Neural cell (in vitro differentiated cells): ENCODE measurements at regions not wholly inside any gene's neighbourhood (a gene's known extent, or its start where the extent isn't known, plus 50 kb on each side); places are given as distances from the start of the nearest gene placed in this dataset.

ENCODE experiments used
- H2AFZ ChIP-seq: fragments of 200-600, 300-800 bp; sonication (generic), shearing (Covaris generic); 2 replicates; pipeline ENCODE4 v1.6.0; 2014; ENCODE audit warnings: low read depth, mild to moderate bottlenecking, antibody characterized with exemption, low read length, moderate library complexity
- H3F3A ChIP-seq: fragments of 200-600 bp; shearing (Covaris generic); 2 replicates; pipeline ENCODE4 v1.6.1; 2016; ENCODE audit warnings: mild to moderate bottlenecking, moderate library complexity, mixed read lengths, antibody characterized with exemption, low read length; ENCODE audit not compliant: insufficient read depth, poor library complexity, severe bottlenecking
- H3K27ac ChIP-seq: fragments of 200-600, 300-800 bp; sonication (generic), shearing (Covaris generic); 2 replicates; pipeline ENCODE4 v1.5.1; 2014; ENCODE audit warnings: mild to moderate bottlenecking, low read length, moderate library complexity
- H3K27me3 ChIP-seq: fragments of 300-800, 200-600 bp; sonication (generic), shearing (Covaris generic); 2 replicates; pipeline ENCODE4 v1.6.0; 2014; ENCODE audit warnings: mild to moderate bottlenecking, low read depth, low read length, moderate library complexity; ENCODE audit not compliant: insufficient read depth
- H3K36me3 ChIP-seq: fragments of 300-800, 200-600 bp; sonication (generic), shearing (Covaris generic); 2 replicates; pipeline ENCODE4 v1.5.1; 2014; ENCODE audit warnings: mild to moderate bottlenecking, antibody characterized with exemption, low read length, moderate library complexity; ENCODE audit not compliant: insufficient read depth
- H3K4me2 ChIP-seq: fragments of 300-800, 200-600 bp; sonication (generic), shearing (Covaris generic); 2 replicates; pipeline ENCODE4 v1.6.0; 2014; ENCODE audit warnings: mild to moderate bottlenecking, low read length
- H3K4me3 ChIP-seq: fragments of 300-800, 200-600 bp; sonication (generic), shearing (Covaris generic); 2 replicates; pipeline ENCODE4 v1.5.1; 2014; ENCODE audit warnings: mild to moderate bottlenecking, low read length, moderate library complexity
- H3K79me2 ChIP-seq: fragments of 200-600 bp; shearing (Covaris generic); replicated peaks from 2 replicates; pipeline ENCODE4 v1.6.0; 2014; ENCODE audit warnings: mild to moderate bottlenecking, low read length, moderate library complexity; ENCODE audit not compliant: insufficient read depth
- H3K9ac ChIP-seq: fragments of 300-800, 200-600 bp; sonication (generic), shearing (Covaris generic); 2 replicates; pipeline ENCODE4 v1.6.1; 2016; ENCODE audit warnings: mild to moderate bottlenecking, low read length, mixed read lengths
- H3K9me2 ChIP-seq: fragments of 200-600 bp; shearing (Covaris generic); 2 replicates; pipeline ENCODE4 v1.6.1; 2016; ENCODE audit warnings: mild to moderate bottlenecking, low read length, mixed read lengths; ENCODE audit not compliant: insufficient read depth
- H3K9me3 ChIP-seq: fragments of 200-600, 300-800 bp; sonication (generic), shearing (Covaris generic); 2 replicates; pipeline ENCODE4 v1.6.1; 2016; ENCODE audit warnings: mild to moderate bottlenecking, mixed run types, low read length, moderate library complexity, mixed read lengths
- H4K20me1 ChIP-seq: fragments of 200-600 bp; shearing (Covaris generic); 2 replicates; pipeline ENCODE4 v1.6.1; 2016; ENCODE audit warnings: mild to moderate bottlenecking, mixed run types; ENCODE audit not compliant: insufficient read depth
- CTCF ChIP-seq: fragments of 450-650 bp; IDR thresholded peaks from 2 replicates; pipeline ENCODE4 v1.5.1; 2014; ENCODE audit warnings: antibody characterized with exemption, mild to moderate bottlenecking, moderate library complexity; ENCODE audit not compliant: poor library complexity, severe bottlenecking
- EP300 ChIP-seq: fragments of 450-650 bp; conservative IDR thresholded peaks from 2 replicates; pipeline ENCODE4 v1.6.1; 2014; ENCODE audit warnings: antibody characterized with exemption, mild to moderate bottlenecking, moderate library complexity; ENCODE audit not compliant: poor library complexity, severe bottlenecking
- EZH2 ChIP-seq: fragments of 200-600, 300-800 bp; shearing (Covaris generic), sonication (generic); IDR thresholded peaks from 2 replicates; pipeline ENCODE4 v1.6.1; 2014; ENCODE audit warnings: antibody characterized with exemption, low read length, borderline replicate concordance, mild to moderate bottlenecking; ENCODE audit not compliant: insufficient read depth, poor library complexity, severe bottlenecking
- MXI1 ChIP-seq: fragments of 450-650 bp; conservative IDR thresholded peaks from 2 replicates; pipeline ENCODE4 v1.6.1; 2014; ENCODE audit warnings: antibody characterized with exemption, mild to moderate bottlenecking; ENCODE audit not compliant: poor library complexity, severe bottlenecking
- POLR2AphosphoS5 ChIP-seq: IDR thresholded peaks from 2 replicates; pipeline ENCODE4 v1.6.1; 2012
- RAD21 ChIP-seq: fragments of 450-650 bp; conservative IDR thresholded peaks from 2 replicates; pipeline ENCODE4 v1.6.1; 2014; ENCODE audit warnings: antibody characterized with exemption, mild to moderate bottlenecking, moderate library complexity
- SMC3 ChIP-seq: fragments of 450-650 bp; conservative IDR thresholded peaks from 2 replicates; pipeline ENCODE4 v1.6.1; 2014; ENCODE audit warnings: antibody characterized with exemption, mild to moderate bottlenecking, moderate library complexity; ENCODE audit not compliant: poor library complexity
- TF ChIP-seq, protein P1 (sequence below): IDR thresholded peaks from 2 replicates; pipeline ENCODE4 v1.6.1; 2012; ENCODE audit warnings: borderline replicate concordance

DNA sequence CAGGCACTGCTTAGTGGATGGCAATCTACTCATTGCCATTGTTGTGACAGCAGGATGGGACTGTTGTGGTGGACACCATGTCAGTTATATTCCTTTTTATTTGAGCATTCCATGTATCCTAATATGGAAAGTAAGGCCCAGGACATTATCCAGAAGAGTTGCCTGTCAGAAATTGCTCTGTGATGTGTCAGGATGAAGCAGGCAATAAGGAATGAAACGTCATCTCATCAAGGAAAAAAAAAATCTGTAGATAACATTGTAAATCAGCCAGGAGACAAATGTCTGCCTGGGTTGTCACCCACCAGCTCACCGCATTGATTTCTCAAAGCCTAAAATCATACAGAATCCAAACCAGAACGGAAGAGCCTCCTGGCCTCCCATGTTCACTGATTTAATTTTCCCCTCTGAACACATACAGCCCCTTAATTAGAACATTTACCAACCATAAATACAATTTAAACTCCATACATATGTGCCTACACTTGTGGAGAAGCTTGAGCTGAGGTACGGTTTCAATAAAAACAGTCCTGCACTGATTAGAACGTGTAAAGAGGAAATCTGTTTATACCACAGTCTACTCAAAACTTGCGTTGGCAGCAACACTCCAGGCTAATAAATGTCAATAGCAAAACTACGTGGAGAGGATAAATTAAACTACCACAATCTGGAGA is 73.9 kb downstream of the FOXD1 start:
- TF ChIP-seq, protein P1, sequence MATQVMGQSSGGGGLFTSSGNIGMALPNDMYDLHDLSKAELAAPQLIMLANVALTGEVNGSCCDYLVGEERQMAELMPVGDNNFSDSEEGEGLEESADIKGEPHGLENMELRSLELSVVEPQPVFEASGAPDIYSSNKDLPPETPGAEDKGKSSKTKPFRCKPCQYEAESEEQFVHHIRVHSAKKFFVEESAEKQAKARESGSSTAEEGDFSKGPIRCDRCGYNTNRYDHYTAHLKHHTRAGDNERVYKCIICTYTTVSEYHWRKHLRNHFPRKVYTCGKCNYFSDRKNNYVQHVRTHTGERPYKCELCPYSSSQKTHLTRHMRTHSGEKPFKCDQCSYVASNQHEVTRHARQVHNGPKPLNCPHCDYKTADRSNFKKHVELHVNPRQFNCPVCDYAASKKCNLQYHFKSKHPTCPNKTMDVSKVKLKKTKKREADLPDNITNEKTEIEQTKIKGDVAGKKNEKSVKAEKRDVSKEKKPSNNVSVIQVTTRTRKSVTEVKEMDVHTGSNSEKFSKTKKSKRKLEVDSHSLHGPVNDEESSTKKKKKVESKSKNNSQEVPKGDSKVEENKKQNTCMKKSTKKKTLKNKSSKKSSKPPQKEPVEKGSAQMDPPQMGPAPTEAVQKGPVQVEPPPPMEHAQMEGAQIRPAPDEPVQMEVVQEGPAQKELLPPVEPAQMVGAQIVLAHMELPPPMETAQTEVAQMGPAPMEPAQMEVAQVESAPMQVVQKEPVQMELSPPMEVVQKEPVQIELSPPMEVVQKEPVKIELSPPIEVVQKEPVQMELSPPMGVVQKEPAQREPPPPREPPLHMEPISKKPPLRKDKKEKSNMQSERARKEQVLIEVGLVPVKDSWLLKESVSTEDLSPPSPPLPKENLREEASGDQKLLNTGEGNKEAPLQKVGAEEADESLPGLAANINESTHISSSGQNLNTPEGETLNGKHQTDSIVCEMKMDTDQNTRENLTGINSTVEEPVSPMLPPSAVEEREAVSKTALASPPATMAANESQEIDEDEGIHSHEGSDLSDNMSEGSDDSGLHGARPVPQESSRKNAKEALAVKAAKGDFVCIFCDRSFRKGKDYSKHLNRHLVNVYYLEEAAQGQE, result peak; percentile 75
- no peak for TF ChIP-seq EZH2
- no peak for TF ChIP-seq SMC3
- peak; percentile 59 for TF ChIP-seq EP300
- no peak for TF ChIP-seq CTCF
- no peak for TF ChIP-seq RAD21
- no peak for TF ChIP-seq MXI1
- Histone ChIP-seq H2AFZ (no peak overlapping the region), H3F3A (no peaks in the 10 kb centered on the region), H3K9me2 (no peaks in the 10 kb centered on the region), H3K79me2 (no peaks in the 10 kb centered on the region), H3K27me3 (peaks cover 18% of the 10 kb centered on the region), H3K36me3 (no peaks in the 10 kb centered on the region), H3K9me3 (no peaks in the 10 kb centered on the region), H4K20me1 (no peaks in the 10 kb centered on the region), H3K4me2 (no peak overlapping the region), H3K4me3 (no peak overlapping the region), H3K9ac (no peak overlapping the region), H3K27ac (no peak overlapping the region)

DNA sequence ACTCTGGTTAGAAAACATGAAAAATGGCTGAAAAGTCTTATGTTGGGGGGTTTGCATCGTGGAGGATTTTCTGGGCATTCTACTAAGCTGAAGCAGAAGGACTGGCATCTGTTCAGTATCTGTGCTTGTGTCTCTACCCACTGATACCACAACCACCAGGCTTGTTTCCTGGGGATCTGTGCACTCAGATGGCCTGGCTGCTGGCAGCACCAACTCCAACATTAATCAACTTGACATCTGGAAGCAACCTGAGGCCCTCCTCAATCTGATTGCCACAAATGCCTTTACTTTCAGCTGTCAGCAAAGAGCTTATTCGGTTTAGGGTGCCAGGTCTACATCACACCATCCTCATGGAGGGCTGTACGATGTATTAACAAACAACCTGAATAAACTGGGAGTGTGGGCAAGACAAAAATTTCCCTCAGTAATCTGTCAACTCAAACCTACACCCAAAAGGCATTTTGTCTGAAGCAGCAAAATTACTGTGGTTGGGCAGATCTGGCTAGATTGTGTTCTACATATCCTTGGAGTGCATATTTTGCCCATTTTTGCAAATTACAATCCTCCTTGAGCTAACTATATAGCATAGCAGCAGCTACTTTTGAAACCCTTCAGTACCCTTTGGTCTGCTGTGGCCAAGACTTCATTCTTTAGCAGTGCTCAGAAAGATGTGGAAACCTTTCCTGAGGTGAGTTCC is 74.6 kb downstream of the FOXD1 start:
- no peaks in the 10 kb centered on the region for H3K36me3 ChIP-seq
- no peak overlapping the region for H3K4me2 ChIP-seq
- H3K27ac ChIP-seq, result no peak overlapping the region
- H3K9ac ChIP-seq, result no peak overlapping the region
- no peaks in the 10 kb centered on the region for H4K20me1 ChIP-seq
- peaks cover 13% of the 10 kb centered on the region for H3K27me3 ChIP-seq
- H3K79me2 ChIP-seq, result no peaks in the 10 kb centered on the region
- no peak for TF ChIP-seq POLR2AphosphoS5
- no peak for TF ChIP-seq RAD21
- no peak for TF ChIP-seq SMC3
- no peak for TF ChIP-seq MXI1
- no peaks in the 10 kb centered on the region for H3F3A ChIP-seq
- H3K4me3 ChIP-seq, result no peak overlapping the region
- no peaks in the 10 kb centered on the region for H3K9me2 ChIP-seq
- H3K9me3 ChIP-seq, result no peaks in the 10 kb centered on the region
- no peak overlapping the region for H2AFZ ChIP-seq
